ENCODE measurements at regions not wholly inside any gene's neighbourhood (a gene's known extent, or its start where the extent isn't known, plus 50 kb on each side); places are given as distances from the start of the nearest gene placed in this dataset.

- no peak overlapping the region for H3K4me2 ChIP-seq
- H3K36me3 ChIP-seq (ENCODE audit: insufficient read depth), result no peaks in the 10 kb centered on the region
- no peaks in the 10 kb centered on the region for H4K20me1 ChIP-seq (ENCODE audit: insufficient read depth)
- H3K4me1 ChIP-seq (ENCODE audit: low read depth, poor library complexity, severe bottlenecking), result no peaks in the 10 kb centered on the region
- no peak overlapping the region for H2AFZ ChIP-seq (ENCODE audit: low read depth)
- TF ChIP-seq, protein P1, sequence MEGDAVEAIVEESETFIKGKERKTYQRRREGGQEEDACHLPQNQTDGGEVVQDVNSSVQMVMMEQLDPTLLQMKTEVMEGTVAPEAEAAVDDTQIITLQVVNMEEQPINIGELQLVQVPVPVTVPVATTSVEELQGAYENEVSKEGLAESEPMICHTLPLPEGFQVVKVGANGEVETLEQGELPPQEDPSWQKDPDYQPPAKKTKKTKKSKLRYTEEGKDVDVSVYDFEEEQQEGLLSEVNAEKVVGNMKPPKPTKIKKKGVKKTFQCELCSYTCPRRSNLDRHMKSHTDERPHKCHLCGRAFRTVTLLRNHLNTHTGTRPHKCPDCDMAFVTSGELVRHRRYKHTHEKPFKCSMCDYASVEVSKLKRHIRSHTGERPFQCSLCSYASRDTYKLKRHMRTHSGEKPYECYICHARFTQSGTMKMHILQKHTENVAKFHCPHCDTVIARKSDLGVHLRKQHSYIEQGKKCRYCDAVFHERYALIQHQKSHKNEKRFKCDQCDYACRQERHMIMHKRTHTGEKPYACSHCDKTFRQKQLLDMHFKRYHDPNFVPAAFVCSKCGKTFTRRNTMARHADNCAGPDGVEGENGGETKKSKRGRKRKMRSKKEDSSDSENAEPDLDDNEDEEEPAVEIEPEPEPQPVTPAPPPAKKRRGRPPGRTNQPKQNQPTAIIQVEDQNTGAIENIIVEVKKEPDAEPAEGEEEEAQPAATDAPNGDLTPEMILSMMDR (conservative IDR thresholded peaks at IDR 0.05; ENCODE audit: low read depth, low read length), result no peak
- H3K27ac ChIP-seq, result no peak overlapping the region
- H3K9ac ChIP-seq, result no peak overlapping the region
- H3K27me3 ChIP-seq (ENCODE audit: insufficient read depth, low read depth), result no peaks in the 10 kb centered on the region; the same call in 1 of the 2 replicates
- no peak overlapping the region for H3K4me3 ChIP-seq (IDR thresholded peaks at IDR 0.05; ENCODE audit: insufficient read depth, low read depth, low read length)
- H3K79me2 ChIP-seq (ENCODE audit: insufficient read depth, low read depth), result no peaks in the 10 kb centered on the region
Observed at GRCh38 chr19:30249911-30250310, 122.3 kb upstream of the ZNF536 start.

DNA sequence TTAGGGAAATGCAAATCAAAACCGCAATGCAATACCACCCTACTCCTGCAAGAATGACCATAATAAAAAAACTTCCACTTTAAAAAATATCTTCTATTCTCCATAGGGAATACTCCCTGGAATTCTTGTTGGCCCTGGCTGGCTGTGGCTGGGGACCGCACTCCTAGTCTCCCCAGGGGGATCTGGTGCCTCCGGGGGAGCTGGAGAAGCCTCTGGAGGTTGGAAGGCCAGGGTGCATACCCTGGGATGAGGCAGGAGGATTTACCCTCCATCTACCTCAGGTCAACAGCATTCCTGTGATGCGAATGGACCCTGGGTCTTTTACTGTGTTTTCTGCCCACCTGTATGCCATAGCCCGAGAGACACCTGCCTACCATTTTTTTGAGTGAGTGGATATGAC lies 120.0 kb upstream of the ZNF536 start:
- Histone ChIP-seq H3K27me3 (ENCODE audit: insufficient read depth, low read depth) (no peaks in the 10 kb centered on the region; the same call in 1 of the 2 replicates), H3K9ac (no peak overlapping the region), H3K79me2 (ENCODE audit: insufficient read depth, low read depth) (no peaks in the 10 kb centered on the region), H3K4me1 (ENCODE audit: low read depth, poor library complexity, severe bottlenecking) (no peaks in the 10 kb centered on the region), H4K20me1 (ENCODE audit: insufficient read depth) (no peaks in the 10 kb centered on the region), H3K4me3 (IDR thresholded peaks at IDR 0.05; ENCODE audit: insufficient read depth, low read depth, low read length) (no peak overlapping the region), H2AFZ (ENCODE audit: low read depth) (no peak overlapping the region), H3K36me3 (ENCODE audit: insufficient read depth) (no peaks in the 10 kb centered on the region), H3K4me2 (no peak overlapping the region), H3K27ac (no peak overlapping the region)
- TF ChIP-seq, protein P1 (conservative IDR thresholded peaks at IDR 0.05; ENCODE audit: low read depth, low read length), result no peak

- Histone ChIP-seq H3K36me3 (ENCODE audit: insufficient read depth) (no peaks in the 10 kb centered on the region), H3K79me2 (ENCODE audit: insufficient read depth, low read depth) (no peaks in the 10 kb centered on the region), H3K27ac (no peak overlapping the region), H3K9ac (no peak overlapping the region), H4K20me1 (ENCODE audit: insufficient read depth) (no peaks in the 10 kb centered on the region), H3K27me3 (ENCODE audit: insufficient read depth, low read depth) (no peaks in the 10 kb centered on the region; the same call in 1 of the 2 replicates), H3K4me3 (IDR thresholded peaks at IDR 0.05; ENCODE audit: insufficient read depth, low read depth, low read length) (no peak overlapping the region), H3K4me1 (ENCODE audit: low read depth, poor library complexity, severe bottlenecking) (no peaks in the 10 kb centered on the region), H2AFZ (ENCODE audit: low read depth) (no peak overlapping the region), H3K4me2 (no peak overlapping the region)
- TF ChIP-seq, protein P1 (conservative IDR thresholded peaks at IDR 0.05; ENCODE audit: low read depth, low read length), result no peak
Observed at GRCh38 chr19:30253581-30253996, 118.6 kb upstream of the ZNF536 start.

- Histone ChIP-seq H3K4me3 (IDR thresholded peaks at IDR 0.05; ENCODE audit: insufficient read depth, low read depth, low read length) (no peak overlapping the region), H3K9ac (no peak overlapping the region), H3K79me2 (ENCODE audit: insufficient read depth, low read depth) (no peaks in the 10 kb centered on the region), H2AFZ (ENCODE audit: low read depth) (no peak overlapping the region), H3K27me3 (ENCODE audit: insufficient read depth, low read depth) (no peaks in the 10 kb centered on the region; the same call in 1 of the 2 replicates), H3K36me3 (ENCODE audit: insufficient read depth) (no peaks in the 10 kb centered on the region), H4K20me1 (ENCODE audit: insufficient read depth) (no peaks in the 10 kb centered on the region), H3K4me1 (ENCODE audit: low read depth, poor library complexity, severe bottlenecking) (no peaks in the 10 kb centered on the region), H3K27ac (no peak overlapping the region), H3K4me2 (no peak overlapping the region)
- TF ChIP-seq, protein P1 (conservative IDR thresholded peaks at IDR 0.05; ENCODE audit: low read depth, low read length), result no peak
Observed at GRCh38 chr19:30254158-30254557, 118.0 kb upstream of the ZNF536 start.
